KMS-11 (cell line): ENCODE measurements at regions not wholly inside any gene's neighbourhood (a gene's known extent, or its start where the extent isn't known, plus 50 kb on each side); places are given as distances from the start of the nearest gene placed in this dataset.

Source experiments
- H2AFZ ChIP-seq: fragments of 200-600 bp; sonication (generic); 2 replicates; pipeline ENCODE4 v1.6.1; 2016; ENCODE audit warnings: antibody characterized with exemption, mixed run types, low read depth
- H3K27ac ChIP-seq: fragments of 200-600 bp; sonication (generic); 2 replicates; pipeline ENCODE4 v1.6.1; 2016; ENCODE audit warnings: mild to moderate bottlenecking, mixed run types
- H3K27me3 ChIP-seq: fragments of 200-600 bp; sonication (generic); 2 replicates; pipeline ENCODE4 v1.6.1; 2017; ENCODE audit warnings: mild to moderate bottlenecking, low read depth, mixed run types, moderate library complexity; ENCODE audit not compliant: insufficient read depth
- H3K36me3 ChIP-seq: fragments of 200-600 bp; sonication (generic); 2 replicates; pipeline ENCODE4 v1.6.1; 2017; ENCODE audit warnings: mild to moderate bottlenecking, mixed run types; ENCODE audit not compliant: insufficient read depth
- H3K4me1 ChIP-seq: fragments of 200-600 bp; sonication (generic); 2 replicates; pipeline ENCODE4 v1.6.1; 2016; ENCODE audit warnings: mild to moderate bottlenecking, low read depth, mixed run types; ENCODE audit not compliant: poor library complexity, severe bottlenecking
- H3K4me2 ChIP-seq: fragments of 200-600 bp; sonication (generic); 2 replicates; pipeline ENCODE4 v1.7.0; 2016; ENCODE audit warnings: mild to moderate bottlenecking, mixed run types
- H3K4me3 ChIP-seq: fragments of 200-600 bp; sonication (generic); IDR thresholded peaks from 2 replicates; pipeline ENCODE4 v1.6.1; 2017; ENCODE audit warnings: low read depth, low read length, mixed read lengths; ENCODE audit not compliant: insufficient read depth
- H3K79me2 ChIP-seq: fragments of 200-600 bp; sonication (generic); 2 replicates; pipeline ENCODE4 v1.6.1; 2016; ENCODE audit warnings: low read depth, mixed run types; ENCODE audit not compliant: insufficient read depth
- H3K9ac ChIP-seq: fragments of 200-600 bp; sonication (generic); 2 replicates; pipeline ENCODE4 v1.6.1; 2016; ENCODE audit warnings: mild to moderate bottlenecking, mixed run types
- H4K20me1 ChIP-seq: fragments of 200-600 bp; sonication (generic); 2 replicates; pipeline ENCODE4 v1.6.1; 2016; ENCODE audit warnings: mild to moderate bottlenecking, mixed run types; ENCODE audit not compliant: insufficient read depth
- CTCF ChIP-seq: fragments of 200-600 bp; sonication (generic); conservative IDR thresholded peaks from 2 replicates; pipeline ENCODE4 v1.6.1; 2017; ENCODE audit warnings: low read depth, mild to moderate bottlenecking, antibody characterized with exemption, low read length, moderate library complexity, mixed read lengths

GRCh38 chr20:5442101-5442500, 125.3 kb upstream of the PROKR2 start:
- H2AFZ ChIP-seq = no peak overlapping the region
- H3K4me3 ChIP-seq = no peak overlapping the region
- H3K4me2 ChIP-seq = no peak overlapping the region
- H3K4me1 ChIP-seq = no peaks in the 10 kb centered on the region
- TF ChIP-seq CTCF = no peak
- no peak overlapping the region for H3K9ac ChIP-seq
- no peaks in the 10 kb centered on the region for H4K20me1 ChIP-seq
- no peaks in the 10 kb centered on the region for H3K79me2 ChIP-seq
- no peak overlapping the region for H3K27ac ChIP-seq
- no peaks in the 10 kb centered on the region for H3K36me3 ChIP-seq
- no peaks in the 10 kb centered on the region for H3K27me3 ChIP-seq

GRCh38 chr20:5434116-5434515, 117.4 kb upstream of the PROKR2 start:
- H3K27me3 ChIP-seq = no peaks in the 10 kb centered on the region
- H3K79me2 ChIP-seq = no peaks in the 10 kb centered on the region
- no peak overlapping the region for H3K27ac ChIP-seq

GRCh38 chr20:5433352-5433751, 116.6 kb upstream of the PROKR2 start:
- no peak overlapping the region for H3K9ac ChIP-seq
- no peak overlapping the region for H2AFZ ChIP-seq
- no peaks in the 10 kb centered on the region for H3K36me3 ChIP-seq
- no peak overlapping the region for H3K27ac ChIP-seq
- no peak overlapping the region for H3K4me3 ChIP-seq
- no peaks in the 10 kb centered on the region for H3K79me2 ChIP-seq
- H3K4me1 ChIP-seq = no peaks in the 10 kb centered on the region
- no peaks in the 10 kb centered on the region for H3K27me3 ChIP-seq
- H4K20me1 ChIP-seq = no peaks in the 10 kb centered on the region
- no peak for TF ChIP-seq CTCF
- H3K4me2 ChIP-seq = no peak overlapping the region

More at GRCh38 chr20:5434116-5434515, 117.4 kb upstream of the PROKR2 start:
- no peaks in the 10 kb centered on the region for H3K36me3 ChIP-seq
- no peak overlapping the region for H3K9ac ChIP-seq
- H2AFZ ChIP-seq = no peak overlapping the region
- H4K20me1 ChIP-seq = no peaks in the 10 kb centered on the region
- TF ChIP-seq CTCF = no peak
- no peaks in the 10 kb centered on the region for H3K4me1 ChIP-seq
- H3K4me3 ChIP-seq = no peak overlapping the region
- H3K4me2 ChIP-seq = no peak overlapping the region

GRCh38 chr20:5432030-5432429, 115.3 kb upstream of the PROKR2 start:
- no peak for TF ChIP-seq CTCF
- no peak overlapping the region for H2AFZ ChIP-seq
- no peaks in the 10 kb centered on the region for H3K36me3 ChIP-seq
- no peak overlapping the region for H3K4me3 ChIP-seq
- no peak overlapping the region for H3K9ac ChIP-seq
- no peak overlapping the region for H3K4me2 ChIP-seq
- H3K79me2 ChIP-seq = no peaks in the 10 kb centered on the region
- H3K27ac ChIP-seq = no peak overlapping the region
- no peaks in the 10 kb centered on the region for H4K20me1 ChIP-seq
- no peaks in the 10 kb centered on the region for H3K4me1 ChIP-seq
- H3K27me3 ChIP-seq = no peaks in the 10 kb centered on the region
